GM12875 (cell line): ENCODE measurements at regions not wholly inside any gene's neighbourhood (a gene's known extent, or its start where the extent isn't known, plus 50 kb on each side); places are given as distances from the start of the nearest gene placed in this dataset.

Experiments
- H3K4me3 ChIP-seq: one replicate; pipeline ENCODE4 v1.5.1; 2011; ENCODE audit warnings: low read depth, low read length, control low read depth
- TF ChIP-seq, protein P1 (sequence below): IDR thresholded peaks from 2 replicates; pipeline ENCODE4 v1.5.1; 2011; ENCODE audit warnings: low read depth, mild to moderate bottlenecking, control low read depth, inconsistent platforms, low read length, moderate library complexity, borderline replicate concordance; ENCODE audit not compliant: insufficient read depth

GRCh38 chr22:27537501-27537900 lies 264.1 kb downstream of the MN1 start:
- TF ChIP-seq, protein P1, sequence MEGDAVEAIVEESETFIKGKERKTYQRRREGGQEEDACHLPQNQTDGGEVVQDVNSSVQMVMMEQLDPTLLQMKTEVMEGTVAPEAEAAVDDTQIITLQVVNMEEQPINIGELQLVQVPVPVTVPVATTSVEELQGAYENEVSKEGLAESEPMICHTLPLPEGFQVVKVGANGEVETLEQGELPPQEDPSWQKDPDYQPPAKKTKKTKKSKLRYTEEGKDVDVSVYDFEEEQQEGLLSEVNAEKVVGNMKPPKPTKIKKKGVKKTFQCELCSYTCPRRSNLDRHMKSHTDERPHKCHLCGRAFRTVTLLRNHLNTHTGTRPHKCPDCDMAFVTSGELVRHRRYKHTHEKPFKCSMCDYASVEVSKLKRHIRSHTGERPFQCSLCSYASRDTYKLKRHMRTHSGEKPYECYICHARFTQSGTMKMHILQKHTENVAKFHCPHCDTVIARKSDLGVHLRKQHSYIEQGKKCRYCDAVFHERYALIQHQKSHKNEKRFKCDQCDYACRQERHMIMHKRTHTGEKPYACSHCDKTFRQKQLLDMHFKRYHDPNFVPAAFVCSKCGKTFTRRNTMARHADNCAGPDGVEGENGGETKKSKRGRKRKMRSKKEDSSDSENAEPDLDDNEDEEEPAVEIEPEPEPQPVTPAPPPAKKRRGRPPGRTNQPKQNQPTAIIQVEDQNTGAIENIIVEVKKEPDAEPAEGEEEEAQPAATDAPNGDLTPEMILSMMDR, result no peak
- H3K4me3 ChIP-seq, result no peak overlapping the region

GRCh38 chr22:27538666-27539065 lies 262.9 kb downstream of the MN1 start:
- no peak overlapping the region for H3K4me3 ChIP-seq
- TF ChIP-seq, protein P1, result no peak

DNA sequence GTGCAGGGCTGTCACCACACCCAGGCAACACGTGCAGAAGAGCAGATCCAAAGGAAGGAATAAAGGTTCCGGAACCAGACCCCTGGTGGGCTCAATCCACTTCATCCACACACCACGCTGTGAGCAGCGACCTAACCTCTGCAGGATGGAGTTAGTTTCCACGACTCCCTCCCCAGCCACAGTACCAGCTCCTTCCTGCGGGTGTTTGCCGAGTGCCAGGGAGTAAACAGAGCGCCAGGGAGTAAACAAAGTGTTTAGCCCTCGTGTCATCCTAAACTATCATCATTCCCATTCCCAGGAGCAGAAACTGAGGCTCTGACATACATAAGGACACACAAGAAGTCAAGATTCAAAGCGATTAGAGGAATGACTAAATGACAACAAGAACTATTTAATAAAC lies 261.3 kb downstream of the MN1 start:
- H3K4me3 ChIP-seq, result no peak overlapping the region
- TF ChIP-seq, protein P1, result no peak

DNA sequence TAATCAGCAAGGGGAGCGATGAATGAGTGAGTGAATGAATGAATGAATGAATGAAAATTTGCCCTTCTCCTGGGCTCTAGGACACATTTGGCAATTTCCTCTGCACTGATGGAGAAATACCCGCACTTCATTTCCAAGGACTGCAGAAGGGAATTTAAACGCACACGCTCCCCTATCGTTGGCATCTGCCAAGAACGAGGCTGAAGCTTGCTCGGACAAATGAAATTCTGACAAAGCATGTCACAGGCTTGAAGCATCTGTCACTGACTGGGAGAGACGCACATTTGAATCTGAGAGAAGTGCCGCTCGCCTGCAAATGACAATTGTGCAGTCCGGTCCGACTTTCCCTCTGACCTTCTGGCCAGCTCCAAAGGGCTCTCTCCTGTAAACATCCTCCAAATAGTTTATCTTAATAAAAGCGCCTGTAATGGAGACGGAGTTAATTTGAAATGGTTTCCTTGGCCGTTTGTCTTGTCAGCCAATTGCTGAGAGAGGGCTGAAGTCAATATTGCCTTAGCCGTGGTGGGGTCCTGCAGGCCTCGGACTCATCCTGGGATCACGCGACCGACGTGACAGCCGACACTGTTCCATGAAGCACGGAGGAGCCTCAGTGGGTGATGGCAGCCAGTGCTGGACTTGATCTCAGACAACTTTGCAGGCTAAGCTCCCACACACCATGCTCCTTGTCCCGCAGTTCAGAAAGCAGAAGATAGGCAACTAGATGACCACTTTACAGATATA lies 260.7 kb downstream of the MN1 start:
- no peak overlapping the region for H3K4me3 ChIP-seq
- TF ChIP-seq, protein P1, result no peak

- TF ChIP-seq, protein P1, result no peak
- H3K4me3 ChIP-seq, result no peak overlapping the region
These were observed 259.7 kb downstream of the MN1 start for GRCh38 chr22:27541836-27542235.

DNA sequence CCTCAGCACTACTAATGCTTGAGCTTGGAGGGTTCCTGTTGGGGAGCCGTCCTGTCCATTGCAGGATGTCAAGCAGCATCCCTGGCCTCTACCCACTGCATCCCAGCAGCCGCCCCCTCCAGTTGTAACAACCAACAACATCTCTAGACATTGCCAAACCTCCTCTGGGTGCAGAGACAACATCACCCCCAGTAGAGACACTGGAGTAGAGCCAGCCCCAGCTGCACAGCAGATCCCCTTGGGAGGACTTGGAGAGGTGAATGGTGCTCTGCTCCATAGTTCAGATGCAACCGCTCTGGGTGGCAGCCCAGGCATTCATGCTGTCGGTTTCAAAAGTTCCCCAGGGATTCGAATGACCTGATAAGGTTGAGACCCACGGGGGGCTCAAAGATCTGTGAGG lies 259.0 kb downstream of the MN1 start:
- no peak overlapping the region for H3K4me3 ChIP-seq
- TF ChIP-seq, protein P1, result no peak

DNA sequence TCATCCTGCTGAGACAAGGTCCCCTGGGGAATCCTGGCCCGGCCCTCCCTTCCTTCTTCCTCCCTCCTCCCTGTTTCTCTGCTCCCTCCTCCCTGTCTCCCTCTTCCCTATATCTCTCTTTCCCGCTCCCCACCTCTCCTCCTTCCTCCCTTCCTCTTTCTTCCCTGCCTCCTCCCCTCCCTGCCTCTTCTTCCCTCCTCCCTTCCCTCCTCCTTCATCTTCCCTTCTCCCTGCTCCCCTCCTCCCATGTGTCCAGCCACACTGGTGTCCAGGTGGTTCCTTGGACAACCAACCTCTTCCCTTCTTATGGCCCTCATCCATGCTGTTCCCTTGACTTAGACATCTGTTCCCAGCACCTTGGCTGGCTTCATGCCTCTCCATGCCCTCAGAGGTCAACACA lies 258.1 kb downstream of the MN1 start:
- no peak overlapping the region for H3K4me3 ChIP-seq
- TF ChIP-seq, protein P1, result no peak
